Thymus (tissue), 11 donors: ENCODE measurements at regions not wholly inside any gene's neighbourhood (a gene's known extent, or its start where the extent isn't known, plus 50 kb on each side); places are given as distances from the start of the nearest gene placed in this dataset.
A peak's percentile ranks its signal among the peaks of the same experiment; 100 is the strongest.

ENCODE experiments used
- DNase-seq, 9 donors: peaks; one replicate each; pipeline ENCODE4 v3.0.0-alpha.2; 2013; ENCODE audit warnings: low spot score in 9 of 9, low read depth in 6 of 9, missing footprints in 1 of 9
- H3K27ac ChIP-seq, 2 donors: one replicate each; pipeline ENCODE4 v1.5.1; 2013; ENCODE audit warnings: control low read depth in 1 of 2, low read depth in 1 of 2, low read length in 1 of 2, mild to moderate bottlenecking in 1 of 2, moderate library complexity in 1 of 2
- H3K27me3 ChIP-seq, 2 donors: one replicate each; pipeline ENCODE4 v1.5.1; 2013; ENCODE audit warnings: low read length in 1 of 2; ENCODE audit not compliant: control insufficient read depth in 2 of 2, insufficient read depth in 1 of 2
- H3K36me3 ChIP-seq, 2 donors: one replicate each; pipeline ENCODE4 v1.5.1; 2013; ENCODE audit warnings: low read length in 1 of 2, mild to moderate bottlenecking in 1 of 2, moderate library complexity in 1 of 2; ENCODE audit not compliant: control insufficient read depth in 2 of 2, insufficient read depth in 2 of 2
- H3K4me1 ChIP-seq, 2 donors: one replicate each; pipeline ENCODE4 v1.5.1; 2013; ENCODE audit warnings: low read length in 2 of 2; ENCODE audit not compliant: control insufficient read depth in 2 of 2, insufficient read depth in 2 of 2
- H3K4me3 ChIP-seq, 2 donors: one replicate each; pipeline ENCODE4 v1.5.1; 2013; ENCODE audit warnings: low read length in 2 of 2, control low read depth in 1 of 2, mild to moderate bottlenecking in 1 of 2
- H3K9me3 ChIP-seq, 2 donors: one replicate each; pipeline ENCODE4 v1.5.1; 2013; ENCODE audit warnings: low read length in 1 of 2, mild to moderate bottlenecking in 1 of 2; ENCODE audit not compliant: control insufficient read depth in 2 of 2, insufficient read depth in 1 of 2
- WGBS: extraction: QIAGEN DNeasy Blood & Tissue Kit; methylation state at CpG from one replicate; pipeline ENCODE4 v1.1.7; 2013; 5-methylcytosine and 5-hydroxymethylcytosine counted together
- donor health status: healthy.

- no peaks in the 10 kb centered on the region for H3K27me3 ChIP-seq
- DNase-seq: peak in 3 of 9 donors; percentile 19 to 71 (median 27)
- H3K4me1 ChIP-seq: peaks cover 8 to 23% of the 10 kb centered on the region in 2 donors
- H3K9me3 ChIP-seq: no peaks in the 10 kb centered on the region
- no peak overlapping the region for H3K4me3 ChIP-seq
- WGBS: 25% methylated on average over 5 of the region's 5 CpGs
- H3K36me3 ChIP-seq: no peaks in the 10 kb centered on the region
- peak overlapping the region in 1 of 2 donors; percentile 26 for H3K27ac ChIP-seq
Measured at GRCh38 chr3:23691357-23691895, 114.3 kb upstream of the UBE2E1 start.

- Histone ChIP-seq H3K27ac (no peak overlapping the region), H3K4me3 (no peak overlapping the region), H3K9me3 (no peaks in the 10 kb centered on the region), H3K4me1 (peaks cover 12 to 21% of the 10 kb centered on the region in 2 donors), H3K36me3 (no peaks in the 10 kb centered on the region), H3K27me3 (no peaks in the 10 kb centered on the region)
- no peak for DNase-seq
- 94% methylated on average over 2 of the region's 2 CpGs for WGBS
Measured at GRCh38 chr3:23696842-23697241, 108.9 kb upstream of the UBE2E1 start.

GRCh38 chr3:23697416-23697815 lies 108.3 kb upstream of the UBE2E1 start:
- Histone ChIP-seq H3K27me3 (no peaks in the 10 kb centered on the region), H3K4me3 (no peak overlapping the region), H3K27ac (no peak overlapping the region), H3K4me1 (peaks cover 15 to 21% of the 10 kb centered on the region in 2 donors), H3K36me3 (no peaks in the 10 kb centered on the region), H3K9me3 (no peaks in the 10 kb centered on the region)
- WGBS: 96% methylated on average over 9 of the region's 9 CpGs
- DNase-seq: no peak

- peaks cover 11 to 16% of the 10 kb centered on the region in 2 donors for H3K4me1 ChIP-seq
- no peaks in the 10 kb centered on the region for H3K27me3 ChIP-seq
- DNase-seq: peak in 1 of 9 donors; percentile 43
- no peak overlapping the region for H3K4me3 ChIP-seq
- H3K27ac ChIP-seq: no peak overlapping the region
- no peaks in the 10 kb centered on the region for H3K36me3 ChIP-seq
- no peaks in the 10 kb centered on the region for H3K9me3 ChIP-seq
- WGBS: 78% methylated on average over 2 of the region's 2 CpGs
Measured at GRCh38 chr3:23698652-23699313, 107.0 kb upstream of the UBE2E1 start.

- Histone ChIP-seq H3K27me3 (no peaks in the 10 kb centered on the region), H3K4me3 (no peak overlapping the region), H3K9me3 (no peaks in the 10 kb centered on the region), H3K36me3 (no peaks in the 10 kb centered on the region), H3K27ac (no peak overlapping the region), H3K4me1 (peaks cover 11 to 16% of the 10 kb centered on the region in 2 donors)
- DNase-seq: no peak
- 94% methylated on average over 4 of the region's 4 CpGs for WGBS
Measured at GRCh38 chr3:23700616-23701015, 105.1 kb upstream of the UBE2E1 start.

GRCh38 chr3:23701716-23702597 lies 103.8 kb upstream of the UBE2E1 start:
- peak overlapping the region in 1 of 2 donors; percentile 45 for H3K27ac ChIP-seq
- peaks cover 11 to 16% of the 10 kb centered on the region in 2 donors for H3K4me1 ChIP-seq
- no peaks in the 10 kb centered on the region for H3K9me3 ChIP-seq
- 30% methylated on average over 9 of the region's 9 CpGs for WGBS
- no peak overlapping the region for H3K4me3 ChIP-seq
- no peaks in the 10 kb centered on the region for H3K27me3 ChIP-seq
- no peaks in the 10 kb centered on the region for H3K36me3 ChIP-seq
- DNase-seq: peak in 3 of 9 donors; percentile 26 to 64 (median 32)

- no peak for DNase-seq
- Histone ChIP-seq H3K9me3 (no peaks in the 10 kb centered on the region), H3K4me3 (no peak overlapping the region), H3K4me1 (peaks cover 11 to 12% of the 10 kb centered on the region in 2 donors), H3K27ac (no peak overlapping the region), H3K27me3 (no peaks in the 10 kb centered on the region), H3K36me3 (no peaks in the 10 kb centered on the region)
- WGBS: 98% methylated on average over 5 of the region's 5 CpGs
Measured at GRCh38 chr3:23704298-23704697, 101.5 kb upstream of the UBE2E1 start.

- H3K27me3 ChIP-seq: no peaks in the 10 kb centered on the region
- H3K27ac ChIP-seq: no peak overlapping the region
- WGBS: 50% methylated on average over 2 of the region's 2 CpGs
- no peaks in the 10 kb centered on the region for H3K36me3 ChIP-seq
- H3K4me3 ChIP-seq: no peak overlapping the region
- H3K9me3 ChIP-seq: no peaks in the 10 kb centered on the region
- H3K4me1 ChIP-seq: peaks cover 11 to 25% of the 10 kb centered on the region in 2 donors
- no peak for DNase-seq
Measured at GRCh38 chr3:23706111-23706510, 99.6 kb upstream of the UBE2E1 start.

GRCh38 chr3:23709987-23710386 lies 95.8 kb upstream of the UBE2E1 start:
- H3K36me3 ChIP-seq: no peaks in the 10 kb centered on the region
- peak overlapping the region in 1 of 2 donors; percentile 12 for H3K27ac ChIP-seq
- H3K4me1 ChIP-seq: peaks cover 0 to 20% of the 10 kb centered on the region in 2 donors
- 11% methylated on average over 2 of the region's 2 CpGs for WGBS
- no peaks in the 10 kb centered on the region for H3K27me3 ChIP-seq
- no peak overlapping the region for H3K4me3 ChIP-seq
- H3K9me3 ChIP-seq: no peaks in the 10 kb centered on the region
- DNase-seq: peak in 2 of 9 donors; percentile 26 to 57
